HEK293 (cell line): ENCODE measurements at regions not wholly inside any gene's neighbourhood (a gene's known extent, or its start where the extent isn't known, plus 50 kb on each side); places are given as distances from the start of the nearest gene placed in this dataset.

ENCODE experiments used
- ZNF777 ChIP-seq: fragments of 450-650 bp; formaldehyde crosslinking; IDR thresholded peaks from 2 replicates; pipeline ENCODE4 v1.5.1; 2017; ENCODE audit warnings: missing biosample characterization, missing genetic modification characterization, borderline replicate concordance
- TF ChIP-seq, protein P1 (sequence below): fragments of 450-650 bp; formaldehyde crosslinking; IDR thresholded peaks from 2 replicates; pipeline ENCODE4 v1.5.1; 2017; ENCODE audit warnings: missing biosample characterization, mild to moderate bottlenecking, missing genetic modification characterization, moderate library complexity

- TF ChIP-seq, protein P1, sequence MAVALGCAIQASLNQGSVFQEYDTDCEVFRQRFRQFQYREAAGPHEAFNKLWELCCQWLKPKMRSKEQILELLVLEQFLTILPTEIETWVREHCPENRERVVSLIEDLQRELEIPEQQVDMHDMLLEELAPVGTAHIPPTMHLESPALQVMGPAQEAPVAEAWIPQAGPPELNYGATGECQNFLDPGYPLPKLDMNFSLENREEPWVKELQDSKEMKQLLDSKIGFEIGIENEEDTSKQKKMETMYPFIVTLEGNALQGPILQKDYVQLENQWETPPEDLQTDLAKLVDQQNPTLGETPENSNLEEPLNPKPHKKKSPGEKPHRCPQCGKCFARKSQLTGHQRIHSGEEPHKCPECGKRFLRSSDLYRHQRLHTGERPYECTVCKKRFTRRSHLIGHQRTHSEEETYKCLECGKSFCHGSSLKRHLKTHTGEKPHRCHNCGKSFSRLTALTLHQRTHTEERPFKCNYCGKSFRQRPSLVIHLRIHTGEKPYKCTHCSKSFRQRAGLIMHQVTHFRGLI (tag by site-specific recombination), result no peak
- TF ChIP-seq ZNF777 (tag by site-specific recombination), result no peak
Observed at GRCh38 chr5:63341442-63341841, 620.8 kb downstream of the HTR1A start.
